GM19328 (cell line): ENCODE measurements at regions not wholly inside any gene's neighbourhood (a gene's known extent, or its start where the extent isn't known, plus 50 kb on each side); places are given as distances from the start of the nearest gene placed in this dataset.
"Not testable (repeated sequence)": the region's sequence is repeated elsewhere in the genome, so short reads cannot be mapped to it uniquely, and the experiment has no call there.

ENCODE experiments used
- ATAC-seq: cut with Tn5 transposase; IDR thresholded peaks from one replicate; pipeline ENCODE4 v1.9.1; 2021; ENCODE audit warnings: mild to moderate bottlenecking, moderate library complexity; ENCODE audit not compliant: unreplicated experiment

DNA sequence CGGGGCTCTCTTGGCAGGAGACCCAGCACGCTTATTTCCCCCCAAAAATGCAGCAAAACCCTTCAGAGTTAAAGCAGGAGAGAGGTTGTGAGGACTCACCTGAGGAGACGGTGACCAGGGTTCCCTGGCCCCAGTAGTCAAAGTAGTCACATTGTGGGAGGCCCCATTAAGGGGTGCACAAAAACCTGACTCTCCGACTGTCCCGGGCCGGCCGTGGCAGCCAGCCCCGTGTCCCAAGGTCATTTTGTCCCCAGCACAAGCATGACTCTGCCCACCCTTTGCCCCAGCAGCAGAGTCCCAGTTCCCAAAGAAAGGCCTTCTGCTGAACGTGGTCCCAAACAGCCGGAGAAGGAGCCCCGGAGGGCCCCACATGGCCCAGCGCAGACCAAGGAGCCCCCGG is 337.7 kb downstream of the TMEM121 start:
- no peak for ATAC-seq

DNA sequence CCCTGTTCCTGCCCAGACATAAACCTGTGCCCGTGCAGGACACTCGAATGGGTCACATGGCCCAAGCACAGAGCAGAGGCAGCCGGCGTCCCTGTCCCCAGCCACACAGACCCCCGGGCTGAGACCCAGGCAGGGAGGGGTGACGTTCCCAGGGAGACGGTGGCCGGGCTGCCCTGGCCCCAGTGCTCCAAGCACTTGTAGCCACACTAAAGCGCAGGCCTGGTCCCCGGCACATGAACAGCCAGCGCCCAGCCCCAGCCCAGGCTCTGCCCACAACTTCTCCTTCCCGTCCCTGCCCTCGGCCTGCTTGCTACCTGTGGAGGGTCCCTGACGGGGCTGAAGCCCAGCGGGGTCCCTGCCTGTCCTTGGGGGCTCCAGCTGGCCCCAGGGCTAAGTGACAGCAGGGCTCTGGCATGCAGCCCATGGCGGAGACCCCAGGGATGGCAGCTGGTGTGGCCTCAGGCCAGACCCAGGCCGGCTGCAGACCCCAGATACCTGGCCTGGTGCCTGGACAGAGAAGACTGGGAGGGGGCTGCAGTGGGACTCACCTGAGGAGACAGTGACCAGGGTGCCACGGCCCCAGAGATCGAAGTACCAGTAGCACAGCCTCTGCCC is 338.4 kb downstream of the TMEM121 start:
- no peak for ATAC-seq

DNA sequence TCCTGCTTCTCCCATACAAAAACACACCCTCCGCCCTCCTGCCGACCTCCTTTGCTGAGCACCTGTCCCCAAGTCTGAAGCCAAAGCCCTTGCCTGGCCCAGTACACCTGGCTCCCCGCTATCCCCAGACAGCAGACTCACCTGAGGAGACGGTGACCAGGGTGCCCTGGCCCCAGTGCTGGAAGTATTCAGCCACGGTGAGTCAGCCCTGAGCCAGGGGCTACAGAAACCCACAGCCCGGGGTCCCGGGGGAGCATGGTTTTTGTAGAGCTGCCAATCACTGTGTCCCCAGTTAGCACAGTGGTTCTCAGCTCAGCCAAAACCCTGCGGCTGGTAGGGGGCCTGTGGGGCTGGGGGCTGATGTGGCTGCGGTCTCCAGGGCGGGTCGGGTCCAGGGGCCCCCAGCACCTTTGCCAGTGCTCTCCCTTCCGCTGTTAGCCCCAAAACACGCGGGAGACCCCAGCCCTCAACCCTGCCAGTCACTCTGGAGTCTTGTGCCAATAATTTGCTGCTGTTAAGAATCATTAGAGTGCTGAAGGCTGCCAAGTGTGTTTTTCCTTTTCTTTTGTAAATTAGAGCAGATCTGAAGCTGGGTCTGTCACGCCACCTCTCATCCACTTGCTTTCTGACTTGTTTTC is 339.0 kb downstream of the TMEM121 start:
- no peak for ATAC-seq

DNA sequence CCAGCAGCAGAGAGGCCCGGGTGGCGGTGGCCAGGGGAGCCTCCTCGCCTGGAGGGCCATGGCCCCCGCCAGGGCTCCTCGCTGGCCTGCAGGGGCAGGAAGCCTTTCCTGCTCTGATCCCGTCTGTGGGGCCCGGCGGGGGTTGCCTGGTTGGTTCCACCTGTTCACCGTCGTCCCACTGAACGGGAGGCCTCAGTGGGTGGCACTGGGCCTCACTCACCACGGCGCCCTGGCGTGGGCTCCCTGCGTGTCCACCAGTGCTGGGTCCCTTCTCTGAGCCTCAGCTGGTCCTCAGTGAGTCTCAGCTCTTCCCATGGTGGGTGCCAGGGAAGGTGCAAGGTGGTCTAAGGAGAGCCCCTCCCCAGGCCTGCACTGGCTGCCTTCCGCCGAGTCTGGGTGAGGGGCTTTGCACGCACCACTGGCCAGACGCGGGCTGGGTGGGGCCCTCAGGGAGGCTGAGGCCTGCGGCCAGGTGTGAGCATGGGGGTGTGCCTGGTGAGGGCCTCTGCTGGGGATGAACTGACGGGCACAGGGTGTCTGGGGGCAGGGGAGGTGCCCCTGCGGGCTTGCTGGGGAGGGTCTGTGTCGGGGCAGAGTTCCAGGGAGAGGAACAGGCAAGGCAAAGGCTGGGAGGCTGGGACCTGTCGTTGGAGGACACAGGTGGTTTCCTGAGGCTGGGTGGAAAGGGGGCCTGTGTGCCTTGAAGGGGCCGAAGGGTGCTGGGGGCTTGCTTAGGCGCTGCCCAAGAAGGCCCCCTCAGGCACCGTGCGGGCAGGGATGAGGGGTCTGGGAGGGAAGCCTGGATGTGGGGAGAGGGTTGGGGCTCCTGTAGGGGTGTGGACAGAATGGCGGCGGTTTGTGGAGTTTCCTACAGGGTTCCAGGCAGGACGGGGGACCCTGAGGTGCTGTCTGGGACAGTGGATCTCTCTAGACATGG is 339.8 kb downstream of the TMEM121 start:
- ATAC-seq: no peak

DNA sequence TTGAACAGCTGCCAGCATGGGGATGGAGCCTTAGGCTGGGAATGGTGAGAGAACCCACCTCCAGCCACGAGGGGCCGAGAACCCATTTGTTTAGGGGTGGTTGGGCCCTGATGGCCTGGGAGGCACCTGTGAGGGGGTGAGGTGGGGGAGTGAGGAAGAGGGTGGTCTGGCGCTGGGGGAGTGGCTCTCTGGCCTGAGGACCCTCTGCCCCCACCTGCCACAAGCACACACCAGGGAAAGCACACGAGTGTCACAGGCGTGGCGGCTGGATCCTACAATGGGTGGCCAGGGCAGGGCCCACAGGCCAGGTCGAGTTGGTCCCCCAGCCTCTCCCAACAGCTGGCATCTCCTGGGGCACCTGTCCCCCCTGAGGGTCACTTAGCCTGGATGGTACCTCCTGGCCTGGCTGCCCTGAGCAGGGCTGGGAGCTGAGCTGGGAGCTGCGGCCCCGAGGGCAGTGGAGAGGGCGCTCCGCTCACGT is 340.5 kb downstream of the TMEM121 start:
- no peak for ATAC-seq

DNA sequence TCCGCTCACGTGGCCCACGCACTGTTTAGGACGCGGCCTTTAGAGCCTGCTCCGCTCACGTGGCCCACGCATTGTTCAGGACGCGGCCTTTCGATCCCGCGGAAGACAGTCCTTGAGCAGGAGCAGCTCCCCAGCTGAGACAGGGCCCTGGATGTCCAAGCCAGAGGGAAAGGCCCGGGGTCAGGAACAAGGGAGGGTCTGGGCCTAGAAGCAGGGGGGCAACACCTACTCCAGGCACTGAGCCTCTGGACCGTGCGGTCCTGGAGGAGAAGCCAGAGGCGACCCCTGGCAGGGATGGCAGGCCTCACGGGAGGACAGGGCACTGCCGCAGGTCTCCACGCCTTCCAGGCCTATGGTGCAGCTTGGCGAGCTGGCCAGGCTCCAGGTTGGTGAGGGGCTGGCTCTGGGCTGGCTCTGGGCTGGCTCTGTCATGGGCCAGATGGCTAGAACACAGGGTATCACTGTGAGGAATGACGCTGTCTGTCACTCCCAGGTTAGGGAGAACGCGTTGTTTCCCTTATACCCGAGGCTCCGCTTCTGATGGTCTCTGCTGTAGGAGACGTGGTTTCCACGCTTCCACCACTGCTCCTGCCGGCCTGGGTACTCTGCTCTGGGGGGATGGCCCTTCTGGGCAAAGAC is 341.7 kb downstream of the TMEM121 start:
- no peak for ATAC-seq

DNA sequence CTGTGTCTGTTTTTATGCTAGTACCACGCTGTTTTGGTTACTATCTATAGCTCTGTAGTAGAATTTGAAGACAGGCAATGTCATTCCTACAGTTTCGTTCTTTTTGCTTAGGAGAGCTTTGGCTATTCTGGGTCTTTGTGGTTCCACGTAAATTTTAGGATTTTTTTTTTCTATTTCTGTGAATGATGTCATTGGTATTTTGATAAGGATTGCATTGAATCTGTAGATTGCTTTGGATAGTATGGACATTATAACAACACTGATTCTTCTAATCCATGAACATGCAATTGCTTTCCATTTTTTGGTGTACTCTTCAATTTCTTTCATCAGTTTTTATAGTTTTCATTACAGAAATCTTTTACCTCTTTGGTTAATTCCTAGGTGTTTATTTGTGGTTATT is 345.2 kb downstream of the TMEM121 start:
- no peak for ATAC-seq

DNA sequence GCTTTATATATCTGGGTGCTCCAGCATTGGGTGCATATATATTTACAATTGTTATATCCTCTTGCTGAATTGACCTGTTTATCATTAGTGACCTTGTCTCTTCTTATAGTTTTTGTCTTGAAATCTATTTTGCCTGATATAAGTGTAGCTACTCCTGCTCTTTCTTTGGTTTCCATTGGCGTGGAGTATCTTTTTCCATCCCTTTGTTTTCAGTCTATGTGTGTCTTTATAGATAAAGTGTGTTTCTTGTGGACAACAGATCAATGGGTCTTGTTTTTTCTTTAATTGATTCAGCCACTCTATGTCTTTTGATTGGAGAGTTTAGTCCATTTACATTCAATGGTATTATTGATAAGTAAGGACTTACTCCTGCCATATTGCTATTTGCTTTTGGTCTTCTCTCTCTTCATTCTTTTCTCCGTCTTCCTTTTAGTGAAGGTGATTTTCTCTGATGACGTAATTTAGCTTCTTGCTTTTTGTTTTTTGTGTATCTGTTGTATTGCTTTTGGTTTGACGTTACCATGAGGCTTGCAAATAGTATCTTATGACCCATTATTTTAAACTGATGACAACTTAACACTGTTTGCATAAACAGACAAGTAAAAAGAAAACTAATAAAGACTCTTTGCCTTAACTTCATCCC is 347.6 kb downstream of the TMEM121 start:
- ATAC-seq: no peak

DNA sequence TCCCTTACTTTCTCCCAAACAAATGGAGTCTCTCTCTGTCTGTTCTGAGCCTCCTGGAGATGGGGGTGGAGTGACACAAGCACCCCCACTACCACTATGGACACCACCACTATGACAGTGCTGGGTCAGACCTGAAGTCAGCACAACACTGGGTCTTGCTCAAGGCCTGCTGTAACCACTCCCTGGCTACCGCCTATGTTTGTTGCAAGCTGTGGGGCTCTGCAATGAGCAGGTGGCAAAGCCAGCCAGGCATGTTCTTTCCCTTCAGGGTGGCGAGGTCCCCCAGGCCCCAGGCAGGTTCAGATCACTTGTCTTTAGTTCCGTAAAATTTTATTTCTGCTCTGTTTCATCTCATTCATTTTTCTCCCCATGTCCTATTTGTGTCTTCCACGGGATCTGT is 349.8 kb downstream of the TMEM121 start:
- no peak for ATAC-seq

DNA sequence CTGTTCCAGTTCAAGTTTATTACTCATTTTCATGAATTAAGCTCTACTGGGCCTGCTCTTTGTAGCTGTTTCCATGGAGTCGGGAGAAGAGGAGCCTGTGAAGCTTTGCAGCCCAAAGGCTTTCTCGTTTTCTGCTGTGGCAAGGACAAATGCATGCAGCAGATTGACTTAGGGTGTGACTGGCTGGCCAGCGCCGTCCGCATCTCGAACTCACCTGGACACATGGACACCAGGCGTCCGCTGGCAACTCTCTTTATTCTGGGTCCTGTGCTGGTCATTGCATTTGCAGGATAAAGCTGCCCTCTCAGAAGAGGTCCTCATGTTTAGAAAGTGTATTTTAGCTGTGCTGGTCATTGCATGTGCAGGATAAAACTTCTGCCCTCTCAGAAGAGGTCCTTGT is 350.4 kb downstream of the TMEM121 start:
- no peak for ATAC-seq

DNA sequence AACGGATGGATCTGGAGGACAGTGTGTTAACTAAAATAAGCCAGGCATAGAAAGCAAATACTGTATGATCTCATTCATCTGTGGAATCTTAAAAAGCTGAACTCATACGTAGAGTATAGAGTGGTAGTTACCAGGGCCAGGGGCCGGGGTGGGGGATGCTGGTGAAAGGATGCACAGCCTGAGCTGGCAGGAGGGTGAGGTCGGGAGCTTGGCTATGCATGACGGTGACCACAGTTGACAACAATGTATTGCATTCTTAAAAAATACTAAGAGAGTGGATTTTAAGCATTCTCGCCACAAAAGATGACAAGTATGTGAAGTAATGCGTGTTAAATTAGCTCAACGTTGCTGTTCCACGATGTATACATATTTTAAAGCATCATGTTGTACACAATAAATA is 351.3 kb downstream of the TMEM121 start:
- no peak for ATAC-seq

DNA sequence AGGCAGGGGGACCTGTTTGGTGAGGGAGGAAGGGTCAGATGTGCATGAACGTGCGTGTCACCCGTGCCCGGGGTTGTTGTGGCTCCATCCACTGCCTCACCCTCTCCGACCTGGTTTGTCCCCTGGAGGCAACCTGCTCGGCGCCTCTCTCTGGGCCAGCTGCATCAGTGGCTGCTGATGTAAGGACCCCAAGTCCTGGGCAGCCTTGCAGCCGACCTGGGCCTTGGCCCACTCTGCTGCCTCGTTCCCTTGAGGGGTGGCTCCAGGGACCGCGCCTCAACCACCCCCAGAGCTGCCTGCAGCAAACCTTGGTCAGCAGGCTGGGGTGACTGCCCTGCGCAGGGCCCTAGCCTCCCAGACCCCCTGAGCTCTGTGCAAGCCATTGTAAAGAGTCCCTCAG is 351.7 kb downstream of the TMEM121 start:
- no peak for ATAC-seq

DNA sequence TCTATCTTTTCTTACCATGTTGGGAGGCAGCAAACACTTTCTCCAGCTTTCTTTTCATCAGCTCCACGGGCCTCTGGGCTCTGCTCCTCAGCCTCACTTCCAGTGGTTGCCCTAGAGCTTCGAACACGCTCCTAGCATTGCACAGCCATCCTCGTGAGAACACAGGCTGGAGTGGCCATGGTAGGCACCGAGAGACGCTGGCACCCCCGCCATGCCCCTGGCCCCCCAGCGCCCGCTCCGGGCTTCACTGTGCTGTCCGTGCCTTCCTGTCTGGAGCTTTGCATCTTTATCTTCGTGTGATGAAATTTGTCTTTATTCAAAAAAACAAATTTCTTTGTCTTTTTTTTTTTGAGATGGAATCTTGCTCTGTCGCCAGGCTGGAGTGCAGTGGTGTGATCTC is 352.2 kb downstream of the TMEM121 start:
- ATAC-seq: no peak

DNA sequence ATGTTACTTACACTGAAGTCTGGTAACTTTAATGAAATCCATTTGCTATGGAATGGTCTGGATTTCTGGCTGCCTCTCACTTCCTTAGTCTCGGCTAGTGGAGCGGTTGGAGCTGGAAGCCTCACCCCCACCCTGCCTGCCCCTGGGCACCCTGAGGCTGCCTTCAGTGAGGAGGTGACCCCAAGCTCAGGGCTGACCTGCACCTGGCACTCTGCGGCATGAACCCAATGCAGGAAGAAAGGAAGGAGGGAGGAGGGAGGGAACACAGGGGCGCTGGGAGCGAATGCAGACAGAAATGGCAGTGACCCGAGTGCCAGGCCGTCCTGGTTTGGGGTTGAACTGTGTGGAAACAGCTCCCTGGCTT is 353.1 kb downstream of the TMEM121 start:
- ATAC-seq: no peak

DNA sequence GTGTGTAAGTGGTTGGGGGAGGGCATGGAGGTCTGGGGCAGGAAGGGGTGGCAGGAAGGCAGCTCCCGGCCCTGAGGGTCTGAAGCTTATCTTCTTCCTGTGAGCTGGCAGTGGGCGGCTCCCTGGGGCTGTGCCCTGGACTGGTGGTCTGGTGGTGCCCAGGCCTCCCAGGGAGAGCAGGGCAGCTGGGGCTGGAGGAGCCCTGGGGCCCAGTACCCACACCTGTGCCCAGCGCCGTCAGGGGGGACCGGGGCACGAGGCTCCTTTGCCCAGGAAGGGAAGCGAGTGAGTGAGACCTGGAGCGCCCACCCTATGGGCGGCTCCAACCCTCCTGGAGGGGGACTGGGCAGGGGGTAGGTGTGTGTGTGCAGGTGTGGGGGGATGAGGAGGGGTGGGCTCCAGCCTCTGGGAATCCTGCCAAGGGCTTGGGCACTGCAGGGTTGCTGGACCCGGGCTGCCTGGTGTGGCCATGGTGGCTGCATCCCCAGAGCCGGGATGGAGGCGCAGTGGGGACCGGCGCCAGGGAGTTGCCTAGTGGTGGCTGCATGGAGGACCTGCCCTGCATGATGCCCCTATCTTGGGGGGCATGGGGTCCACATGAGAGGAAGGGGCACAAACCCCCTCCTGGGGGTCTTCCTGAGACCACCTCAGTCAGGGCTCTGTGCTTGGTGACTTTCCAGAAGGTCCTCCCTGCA is 353.6 kb downstream of the TMEM121 start:
- ATAC-seq: no peak

DNA sequence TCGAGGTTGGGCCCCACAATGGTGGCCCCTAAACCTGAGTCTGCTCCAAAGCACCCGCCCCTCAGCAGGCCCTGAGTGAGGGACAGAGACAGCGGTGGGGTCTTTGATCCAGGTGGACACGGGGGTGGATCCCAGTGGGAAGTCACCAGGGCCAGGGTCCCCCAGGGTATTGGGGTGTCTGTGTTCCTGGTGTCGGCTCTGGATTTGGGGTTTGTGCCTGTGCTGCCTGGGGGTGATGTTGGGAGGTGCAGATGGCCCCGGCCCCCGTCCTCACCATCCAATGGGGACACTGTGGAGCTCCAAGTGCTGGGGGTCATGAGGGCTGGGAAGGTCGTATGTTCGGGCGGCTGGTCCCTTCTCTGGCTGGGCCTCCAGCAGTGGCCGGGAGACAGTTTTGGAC is 354.2 kb downstream of the TMEM121 start:
- ATAC-seq: no peak

DNA sequence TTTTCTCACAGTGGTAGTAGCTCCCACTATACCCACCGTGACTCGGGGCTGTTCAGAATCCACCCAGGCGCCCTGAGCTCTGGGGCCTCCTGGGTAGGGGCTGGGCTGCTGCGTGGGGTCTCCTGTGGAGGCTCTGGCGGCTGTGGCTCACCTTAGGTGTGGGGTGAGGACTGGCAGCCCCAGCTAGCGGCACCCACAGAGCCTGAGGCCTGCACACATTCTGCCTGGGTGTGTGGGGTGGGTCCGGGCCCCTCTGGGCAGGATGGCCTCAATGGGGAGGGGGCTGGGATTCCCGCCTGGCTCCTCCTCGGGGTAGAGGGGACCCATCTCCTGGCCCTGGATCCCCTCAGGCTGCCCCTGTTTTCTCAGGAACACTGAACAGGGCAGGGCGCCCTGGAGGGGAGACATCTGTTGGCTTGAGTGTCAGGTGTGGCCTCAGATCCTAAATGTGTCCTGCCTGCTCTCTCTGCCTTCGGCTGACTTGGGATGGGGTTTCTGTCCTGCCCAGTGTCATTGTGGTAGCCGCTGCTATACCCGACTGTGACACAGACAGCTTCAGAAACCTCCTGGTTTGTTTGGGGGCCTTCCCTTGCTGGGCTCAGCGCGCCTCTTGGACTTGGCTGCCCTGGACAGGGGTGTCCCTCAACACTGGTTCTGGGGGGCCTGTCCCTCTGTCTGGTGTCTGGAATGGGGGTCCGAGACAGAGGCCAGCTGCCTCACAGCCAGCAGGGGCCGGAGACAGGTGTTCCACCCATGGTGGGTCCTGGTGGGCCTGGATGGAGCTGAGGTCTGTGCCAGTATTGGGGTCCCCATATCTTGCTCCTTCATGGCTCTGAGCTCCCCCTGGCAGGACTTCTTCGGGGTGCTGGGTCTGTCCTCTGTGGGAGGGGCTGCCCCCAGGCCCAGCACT is 354.9 kb downstream of the TMEM121 start:
- ATAC-seq: no peak

DNA sequence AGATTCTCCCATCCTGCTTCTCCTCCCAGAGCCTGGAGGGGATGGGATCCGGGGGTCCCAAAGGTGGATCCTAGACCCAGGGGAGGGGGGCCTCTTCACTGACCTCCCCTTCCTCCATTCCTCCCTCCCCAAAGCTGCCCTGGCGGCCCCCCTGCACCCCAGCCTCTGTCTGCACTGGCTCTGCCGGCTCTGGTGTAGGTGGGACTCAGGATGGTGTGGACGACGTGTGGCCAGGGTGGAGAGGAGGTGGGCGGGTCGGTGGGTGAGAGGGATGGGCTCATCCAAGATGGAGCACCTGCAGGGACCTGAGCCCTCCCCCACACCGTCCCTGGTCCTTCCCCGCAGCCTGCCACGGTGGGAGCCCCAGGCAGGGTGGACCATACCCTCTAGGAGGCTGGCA is 355.6 kb downstream of the TMEM121 start:
- ATAC-seq: not testable (repeated sequence)

DNA sequence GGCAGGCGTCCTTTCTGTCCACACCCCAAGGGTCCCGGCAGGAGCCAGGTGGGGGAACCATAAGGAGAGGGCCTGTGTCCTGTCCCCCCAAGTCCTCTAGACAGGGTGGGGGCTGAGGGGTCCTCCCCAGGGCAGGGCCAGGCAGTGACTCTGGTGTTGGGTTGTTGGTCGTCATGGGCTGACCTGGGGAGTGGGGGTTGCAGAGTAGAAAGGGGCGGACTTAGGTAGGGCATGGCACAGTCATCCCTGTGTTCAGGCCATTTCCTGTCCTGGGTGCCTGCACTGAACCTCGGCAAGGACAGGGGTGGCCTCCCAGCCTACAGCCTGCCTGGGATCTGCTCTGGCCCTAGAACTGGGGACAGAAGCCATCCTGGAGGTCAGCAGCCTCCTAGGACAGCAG is 356.2 kb downstream of the TMEM121 start:
- no peak for ATAC-seq
